GM10248 (cell line): ENCODE measurements at regions not wholly inside any gene's neighbourhood (a gene's known extent, or its start where the extent isn't known, plus 50 kb on each side); places are given as distances from the start of the nearest gene placed in this dataset.

Experiments
- CTCF ChIA-PET: fragments of 300-600 bp; sonication (Branson Sonifier 250); formaldehyde crosslinking; extraction: SDS; loops from one replicate; lab custom pipeline; 2021; ENCODE audit warnings: antibody characterized with exemption; lab: Yijun Ruan, JAX
- POLR2A ChIA-PET: fragments of 350-650 bp; sonication (Branson Sonifier 250); formaldehyde crosslinking; extraction: SDS; loops from one replicate; lab custom pipeline; 2020; ENCODE audit warnings: antibody characterized with exemption; lab: Yijun Ruan, JAX
- DNase-seq: peaks from one replicate; pipeline ENCODE4 v3.0.0; 2012; ENCODE audit errors: extremely low spot score
- TF ChIP-seq, protein P1 (sequence below): IDR thresholded peaks from 2 replicates; pipeline ENCODE4 v1.5.1; 2012; ENCODE audit warnings: mild to moderate bottlenecking, low read depth; ENCODE audit errors: extremely low read depth, missing control alignments, control extremely low read depth

DNA sequence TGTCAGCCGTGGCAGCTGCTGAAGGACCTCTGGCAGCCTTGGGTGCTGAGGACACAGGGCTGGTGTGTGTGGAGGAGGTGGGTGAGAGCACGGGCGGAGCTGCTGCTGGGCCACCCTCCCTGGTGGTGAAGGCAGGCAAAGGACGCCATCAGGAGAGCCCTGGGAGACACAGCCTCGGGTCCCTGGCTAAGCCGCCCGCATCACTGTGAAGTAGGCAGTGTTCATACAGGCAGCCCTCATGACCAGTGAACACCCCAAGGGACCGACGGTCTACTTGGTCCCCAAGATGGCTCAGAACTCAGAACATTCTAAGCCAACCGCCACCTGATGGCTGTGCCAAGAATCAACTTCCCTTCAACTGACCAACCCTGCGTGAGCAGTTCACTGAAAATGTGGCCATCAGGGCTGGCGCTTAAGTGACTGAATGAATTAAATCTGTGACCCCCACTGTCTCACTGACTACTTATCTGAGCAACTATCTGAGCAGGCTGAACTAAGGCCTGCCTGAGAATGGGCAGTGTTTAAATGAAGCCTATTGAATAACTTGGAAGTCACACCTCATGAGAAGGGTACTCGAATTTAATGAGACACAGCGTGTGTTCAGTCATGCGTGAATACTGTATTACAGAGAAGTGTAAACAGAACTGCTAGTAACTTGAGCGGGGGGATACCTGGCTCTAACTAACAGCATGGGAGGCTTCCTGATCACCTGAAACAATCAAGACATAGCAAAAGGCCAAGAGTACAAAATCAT, 54.7 kb upstream of the SIMC1 start:
- TF ChIP-seq, protein P1, sequence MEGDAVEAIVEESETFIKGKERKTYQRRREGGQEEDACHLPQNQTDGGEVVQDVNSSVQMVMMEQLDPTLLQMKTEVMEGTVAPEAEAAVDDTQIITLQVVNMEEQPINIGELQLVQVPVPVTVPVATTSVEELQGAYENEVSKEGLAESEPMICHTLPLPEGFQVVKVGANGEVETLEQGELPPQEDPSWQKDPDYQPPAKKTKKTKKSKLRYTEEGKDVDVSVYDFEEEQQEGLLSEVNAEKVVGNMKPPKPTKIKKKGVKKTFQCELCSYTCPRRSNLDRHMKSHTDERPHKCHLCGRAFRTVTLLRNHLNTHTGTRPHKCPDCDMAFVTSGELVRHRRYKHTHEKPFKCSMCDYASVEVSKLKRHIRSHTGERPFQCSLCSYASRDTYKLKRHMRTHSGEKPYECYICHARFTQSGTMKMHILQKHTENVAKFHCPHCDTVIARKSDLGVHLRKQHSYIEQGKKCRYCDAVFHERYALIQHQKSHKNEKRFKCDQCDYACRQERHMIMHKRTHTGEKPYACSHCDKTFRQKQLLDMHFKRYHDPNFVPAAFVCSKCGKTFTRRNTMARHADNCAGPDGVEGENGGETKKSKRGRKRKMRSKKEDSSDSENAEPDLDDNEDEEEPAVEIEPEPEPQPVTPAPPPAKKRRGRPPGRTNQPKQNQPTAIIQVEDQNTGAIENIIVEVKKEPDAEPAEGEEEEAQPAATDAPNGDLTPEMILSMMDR, result no peak
- ChIA-PET CTCF (no interaction called here), POLR2A (no interaction called here)
- DNase-seq, result no peak

DNA sequence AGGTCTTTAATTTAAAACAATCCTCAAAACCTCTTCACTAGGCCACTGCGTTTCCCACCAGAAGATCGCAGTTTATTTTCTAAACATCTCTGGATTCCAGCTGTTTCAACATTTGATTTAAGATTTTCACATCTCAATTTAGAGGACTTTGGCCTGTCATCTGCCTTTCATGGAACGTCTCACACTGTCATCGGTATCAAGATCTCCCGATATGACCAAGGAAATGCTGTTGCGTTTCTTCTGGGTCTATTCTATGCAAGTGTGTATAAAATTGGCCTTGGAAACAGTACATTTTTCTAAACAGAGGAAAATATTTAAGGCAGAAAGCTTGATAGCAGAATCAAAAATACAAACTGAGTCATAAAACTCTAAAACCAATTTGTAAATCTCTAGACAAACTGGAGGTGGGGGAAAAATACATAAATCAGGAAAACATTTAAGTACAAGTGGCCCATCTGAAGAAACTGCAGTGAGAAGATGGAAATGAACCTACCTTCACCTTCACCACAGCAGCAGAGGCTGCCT, 53.6 kb upstream of the SIMC1 start:
- ChIA-PET POLR2A (no interaction called here), CTCF (no interaction called here)
- TF ChIP-seq, protein P1, result no peak
- no peak for DNase-seq

DNA sequence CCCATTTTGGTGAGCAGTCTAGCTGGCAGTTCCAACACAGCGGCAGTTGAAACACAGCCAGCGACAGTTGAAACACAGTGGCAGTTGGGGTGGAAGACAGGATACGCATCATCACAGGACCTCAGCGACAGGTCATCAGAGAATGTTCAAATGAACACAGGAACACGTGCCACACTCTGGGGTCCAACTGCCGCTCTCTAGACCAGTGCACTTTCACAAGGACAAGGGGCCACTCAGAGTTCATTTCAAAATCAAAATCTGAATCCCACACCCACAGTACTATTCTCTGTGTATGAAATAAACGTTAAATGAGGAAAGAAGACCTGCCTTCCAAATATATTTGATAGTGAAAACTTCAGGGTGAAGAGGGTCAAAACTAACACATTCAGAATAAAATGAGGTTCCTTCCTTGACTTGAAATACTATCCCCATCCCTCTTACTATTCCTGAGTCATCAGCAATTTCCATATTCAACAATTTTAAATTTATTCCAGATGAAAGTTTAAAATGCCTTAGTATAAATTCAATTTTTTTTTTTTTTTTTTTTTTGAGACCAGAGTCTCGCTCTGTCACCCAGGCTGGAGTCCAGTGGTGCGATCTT, 53.0 kb upstream of the SIMC1 start:
- DNase-seq, result no peak
- ChIA-PET POLR2A (no interaction called here), CTCF (no interaction called here)
- TF ChIP-seq, protein P1, result no peak

DNA sequence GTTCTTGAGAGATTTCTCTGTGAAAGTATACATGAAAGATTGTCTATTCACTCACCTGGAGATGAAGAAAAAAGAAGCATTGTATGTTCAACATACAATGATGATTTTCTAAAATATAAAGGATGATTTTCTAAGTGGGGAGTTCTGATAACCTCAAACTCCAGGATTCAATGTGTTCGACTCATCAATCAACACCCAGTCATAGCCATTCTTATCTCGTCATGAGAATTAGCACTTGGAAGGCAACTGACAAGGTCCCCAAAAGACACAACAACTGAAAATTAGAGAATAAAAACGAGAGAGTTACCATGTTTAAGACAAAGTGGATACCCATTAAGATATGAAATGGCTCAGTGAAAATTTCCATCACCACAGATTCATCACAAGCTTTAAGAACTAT, 52.1 kb upstream of the SIMC1 start:
- no peak for DNase-seq
- ChIA-PET CTCF (no interaction called here), POLR2A (no interaction called here)
- TF ChIP-seq, protein P1, result no peak

DNA sequence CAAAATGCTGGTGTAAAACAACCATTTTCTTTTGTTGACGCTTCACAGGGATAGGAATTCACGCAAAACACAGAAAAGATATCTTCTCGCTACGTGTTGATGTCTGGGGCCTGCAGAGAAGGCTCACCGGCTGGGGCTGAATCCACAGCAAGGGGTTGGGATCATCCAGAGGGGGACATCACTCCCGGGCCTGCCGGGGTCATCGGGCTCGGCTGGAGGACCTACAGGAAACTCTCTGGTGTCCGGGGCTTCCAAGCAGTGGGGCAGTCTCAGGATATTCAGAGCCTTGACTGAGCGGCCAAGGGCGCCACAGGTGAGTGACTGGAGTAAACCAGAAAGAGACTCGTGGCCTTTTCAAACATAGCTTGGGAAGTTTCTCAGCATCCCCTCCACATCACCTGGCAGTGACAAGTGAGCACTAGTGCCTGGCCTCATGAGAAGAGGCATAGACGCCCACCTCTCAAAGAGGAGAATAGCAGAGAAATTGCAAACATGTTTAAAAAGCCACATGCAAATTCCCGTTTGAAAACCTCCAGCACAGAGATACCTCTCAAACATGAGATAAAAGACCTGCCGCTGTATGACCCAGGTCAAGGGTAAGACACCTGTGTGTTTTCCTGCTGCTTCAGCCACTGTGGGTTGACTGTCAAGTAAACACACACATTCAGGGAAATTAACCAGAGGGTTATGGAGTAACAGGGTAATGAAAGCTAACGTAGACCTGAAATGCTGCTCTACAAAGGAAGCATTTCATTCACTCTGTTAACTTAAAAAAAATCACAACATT, 50.8 kb upstream of the SIMC1 start:
- TF ChIP-seq, protein P1, result no peak
- no peak for DNase-seq
- ChIA-PET POLR2A (no interaction called here), CTCF (interaction anchor here (1.5 kb wide), 1 partner anchor 23 kb away, joined by 3 read pairs; no protein-coding TSS in a partner anchor)

DNA sequence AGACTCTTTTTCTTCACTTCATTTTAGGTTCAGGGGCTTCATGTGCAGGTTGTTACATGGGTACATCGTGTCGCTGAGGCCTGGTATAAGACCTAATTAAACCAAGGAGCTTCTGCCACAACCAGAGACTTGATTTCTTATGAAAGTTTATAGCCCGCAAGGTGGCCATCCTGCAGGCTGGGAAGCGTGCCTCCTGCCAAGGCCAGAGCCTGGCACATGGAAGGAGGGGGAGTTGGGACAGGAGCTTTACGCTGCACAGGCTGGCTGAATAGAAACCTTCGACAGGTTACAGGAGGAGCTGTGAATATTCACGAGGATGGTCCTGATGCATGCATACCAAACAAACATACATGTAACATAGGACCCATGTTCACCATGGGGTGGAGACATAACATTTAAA, 50.1 kb upstream of the SIMC1 start:
- ChIA-PET CTCF (interaction anchor here (1.5 kb wide), 1 partner anchor 24 kb away, joined by 3 read pairs; no protein-coding TSS in a partner anchor), POLR2A (no interaction called here)
- no peak for DNase-seq
- TF ChIP-seq, protein P1, result no peak
